H1 (cell line): ENCODE measurements at regions not wholly inside any gene's neighbourhood (a gene's known extent, or its start where the extent isn't known, plus 50 kb on each side); places are given as distances from the start of the nearest gene placed in this dataset.

ENCODE experiments used
- CTCF ChIP-seq, 3 experiments: IDR thresholded peaks; 1 replicate in 2 of 3; 2 replicates in 1 of 3; pipeline versions ENCODE4 v1.5.1 to v1.6.1; 2011; ENCODE audit warnings: low read length in 3 of 3, mild to moderate bottlenecking in 3 of 3, inconsistent platforms in 2 of 3, low read depth in 1 of 3, moderate library complexity in 1 of 3; ENCODE audit not compliant: insufficient read depth in 1 of 3; ENCODE audit errors: control extremely low read depth in 1 of 3
- POLR2A ChIP-seq, 2 experiments: IDR thresholded peaks; 1 replicate in 1 of 2; 2 replicates in 1 of 2; pipeline ENCODE4 v1.6.1; 2011; ENCODE audit warnings: low read depth in 2 of 2, low read length in 2 of 2, mild to moderate bottlenecking in 2 of 2; ENCODE audit errors: control extremely low read depth in 1 of 2

GRCh38 chrX:6813836-6814370, 279.0 kb upstream of the VCX3A start (continued):
- no peak for TF ChIP-seq POLR2A (IDR thresholded peaks at IDR 0.05; ENCODE audit: control extremely low read depth in 1 of 2, low read depth in 2 of 2, low read length in 2 of 2)
- TF ChIP-seq CTCF (IDR thresholded peaks at IDR 0.05; ENCODE audit: control extremely low read depth in 1 of 3, insufficient read depth in 1 of 3, low read depth in 1 of 3, low read length in 3 of 3): no peak
